GM18505 (cell line): ENCODE measurements at regions not wholly inside any gene's neighbourhood (a gene's known extent, or its start where the extent isn't known, plus 50 kb on each side); places are given as distances from the start of the nearest gene placed in this dataset.
"Not testable (repeated sequence)": the region's sequence is repeated elsewhere in the genome, so short reads cannot be mapped to it uniquely, and the experiment has no call there.

Experiments used
- ATAC-seq: cut with Tn5 transposase; IDR thresholded peaks from one replicate; pipeline ENCODE4 v1.9.1; 2021; ENCODE audit not compliant: unreplicated experiment
- POLR2A ChIP-seq: IDR thresholded peaks from 4 replicates; pipeline ENCODE4 v1.6.1; 2011; ENCODE audit warnings: borderline replicate concordance; ENCODE audit not compliant: insufficient read depth, insufficient read length; ENCODE audit errors: extremely low read depth

DNA sequence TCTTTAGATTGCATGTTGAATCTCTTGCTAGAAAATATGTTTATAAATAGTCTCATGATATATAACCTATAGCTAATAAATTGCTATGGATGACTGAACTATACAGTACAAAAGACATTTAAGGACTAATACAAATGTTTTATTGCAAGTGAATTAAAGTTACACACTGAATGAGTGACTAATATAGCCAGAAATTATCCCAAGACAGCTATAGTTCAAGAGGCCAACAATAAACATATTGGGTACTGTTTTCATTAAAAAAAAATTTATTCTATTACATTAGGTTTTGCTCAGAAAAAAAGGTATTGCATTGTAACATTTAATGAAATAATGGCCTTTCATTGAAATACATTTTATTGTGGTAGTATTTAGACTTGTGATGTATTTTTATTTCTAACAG is 819.1 kb downstream of the TRIML1 start:
- no peak for ATAC-seq
- TF ChIP-seq POLR2A = no peak

DNA sequence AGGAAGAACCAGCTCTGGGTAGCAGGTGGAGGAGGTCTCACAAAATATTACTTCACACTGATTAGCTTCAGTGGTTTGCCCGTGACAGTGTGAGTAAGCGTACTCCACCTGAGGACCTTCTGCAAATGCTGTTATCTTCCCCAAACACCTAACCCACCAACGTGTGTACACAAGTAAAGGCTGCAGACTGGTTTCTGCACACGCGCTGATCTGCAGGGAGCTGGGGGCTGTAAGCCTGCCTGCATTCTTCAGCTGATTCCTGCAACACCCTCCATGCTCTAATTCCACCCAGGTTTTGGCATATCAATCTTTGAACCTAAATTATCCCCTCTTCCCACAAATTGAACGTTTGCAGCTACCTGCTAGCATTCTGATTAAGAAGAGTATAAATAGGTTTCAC is 820.2 kb downstream of the TRIML1 start:
- TF ChIP-seq POLR2A = no peak
- ATAC-seq = no peak

DNA sequence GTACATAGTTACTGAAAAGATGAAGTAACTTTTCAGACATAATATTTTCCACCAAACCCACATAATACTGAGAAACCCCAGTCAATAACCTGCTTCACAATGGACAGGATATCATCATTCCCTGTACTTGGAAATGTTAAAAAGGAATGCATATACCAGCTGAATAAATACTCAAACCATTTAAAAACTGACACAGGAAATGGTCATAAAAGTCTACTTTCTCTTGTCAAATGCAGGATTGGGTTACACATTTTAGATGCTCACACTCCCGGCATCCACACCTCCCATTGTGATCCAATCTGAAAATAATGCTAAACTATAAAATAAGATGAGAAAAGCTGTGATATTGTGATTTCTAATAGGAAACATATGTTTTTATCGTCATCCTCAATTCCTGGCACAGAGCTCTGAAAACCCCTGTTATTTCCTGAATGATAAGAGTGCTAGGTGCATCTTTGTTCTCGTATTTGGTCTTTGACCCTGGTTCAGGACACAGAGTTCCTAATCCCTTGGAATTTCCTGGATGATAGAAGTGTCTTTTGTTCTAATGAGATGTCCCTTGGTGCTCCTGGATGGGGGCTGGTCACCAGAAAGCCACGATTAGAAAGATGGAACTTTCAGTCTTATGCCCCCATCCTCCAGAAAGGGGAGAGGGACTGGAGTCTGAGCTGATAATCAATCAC is 821.3 kb downstream of the TRIML1 start:
- ATAC-seq = no peak
- TF ChIP-seq POLR2A = no peak

GRCh38 chr4:188971125-188971524 is 831.9 kb downstream of the TRIML1 start:
- TF ChIP-seq POLR2A = no peak
- ATAC-seq = no peak

DNA sequence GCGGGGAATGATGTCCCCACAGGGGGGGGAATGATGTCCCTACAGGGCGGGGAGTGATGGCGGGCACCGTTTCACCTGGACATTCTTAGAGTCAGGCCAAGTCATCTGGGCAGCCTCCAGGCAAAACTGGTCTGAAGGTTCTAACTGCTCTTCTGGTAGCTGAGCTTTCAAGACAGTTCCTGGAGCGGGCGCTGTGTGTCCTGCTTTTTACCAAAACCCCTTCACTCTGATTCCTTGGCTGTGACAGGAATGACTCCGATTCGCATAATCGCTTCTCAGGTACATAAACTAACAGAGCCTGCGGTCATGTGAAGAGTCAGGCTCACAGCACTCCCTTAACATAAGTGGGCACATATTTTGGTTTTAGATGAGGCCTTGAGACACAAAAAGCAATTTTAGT is 836.0 kb downstream of the TRIML1 start:
- TF ChIP-seq POLR2A = no peak
- no peak for ATAC-seq

DNA sequence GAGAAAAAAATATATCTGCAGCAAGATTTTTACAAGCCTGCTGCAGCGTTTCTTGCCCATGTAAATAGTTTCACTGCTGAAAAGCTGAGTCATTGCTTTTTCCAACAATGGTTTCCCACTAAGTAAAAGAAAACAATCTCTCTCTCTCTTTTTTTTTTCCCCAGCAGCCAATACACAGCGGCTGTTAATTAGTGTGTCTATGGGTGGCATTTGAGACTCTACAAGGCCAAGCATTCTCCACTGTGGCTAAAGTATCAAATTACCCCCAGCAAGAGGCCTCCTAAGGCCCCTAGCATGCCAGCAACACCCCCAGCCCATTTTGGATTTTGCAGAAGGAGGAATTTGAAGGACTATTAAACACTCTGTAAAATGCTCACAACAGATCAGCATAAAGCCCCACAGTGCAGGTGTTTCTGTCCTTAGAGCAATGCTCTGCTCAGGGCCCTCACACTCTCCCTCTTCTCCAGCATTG is 837.4 kb downstream of the TRIML1 start:
- ATAC-seq = no peak
- no peak for TF ChIP-seq POLR2A

- ATAC-seq = not testable (repeated sequence)
Observed at GRCh38 chr4:188977232-188977631, 838.0 kb downstream of the TRIML1 start.

- no peak for ATAC-seq
- TF ChIP-seq POLR2A = no peak
Observed at GRCh38 chr4:188984518-188984917, 845.3 kb downstream of the TRIML1 start.

DNA sequence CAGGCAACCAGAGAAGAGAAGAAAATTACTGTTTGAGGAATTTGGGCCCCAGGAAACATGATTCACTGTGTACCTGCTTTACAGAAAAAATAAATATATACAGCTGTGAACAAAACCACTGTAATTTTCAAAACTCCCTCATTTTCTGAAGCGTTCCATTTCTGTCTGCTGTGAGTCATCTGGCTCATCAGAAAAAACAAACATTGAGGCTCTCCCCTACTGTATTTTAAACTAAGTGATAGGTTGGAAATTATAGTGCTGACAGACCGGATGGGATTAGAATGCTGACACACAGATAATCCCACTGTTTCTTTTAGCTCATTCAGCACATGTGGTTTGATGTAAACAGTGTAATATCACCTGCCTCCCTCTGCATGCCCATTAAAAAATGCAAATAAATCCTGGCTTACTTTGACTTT is 847.0 kb downstream of the TRIML1 start:
- no peak for TF ChIP-seq POLR2A
- ATAC-seq = no peak

DNA sequence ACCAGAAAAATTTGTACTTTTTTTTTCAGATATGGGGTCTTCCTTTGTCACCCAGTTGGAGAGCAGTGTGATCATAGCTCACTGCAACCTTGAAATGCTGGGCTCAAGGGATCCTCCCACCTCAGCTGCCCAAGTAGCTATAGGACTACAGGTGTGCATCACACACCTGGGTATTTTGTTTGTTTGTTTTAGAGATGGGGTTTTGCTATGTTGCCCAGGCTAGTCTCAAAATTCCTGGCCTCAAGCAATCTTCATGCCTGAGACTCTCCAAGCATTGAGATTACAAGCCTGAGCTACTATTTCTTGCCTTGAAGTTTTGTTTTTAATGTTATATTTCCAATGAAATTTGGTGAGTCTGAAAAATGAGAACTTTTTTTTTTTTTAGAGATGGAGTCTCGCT is 847.8 kb downstream of the TRIML1 start:
- no peak for ATAC-seq

DNA sequence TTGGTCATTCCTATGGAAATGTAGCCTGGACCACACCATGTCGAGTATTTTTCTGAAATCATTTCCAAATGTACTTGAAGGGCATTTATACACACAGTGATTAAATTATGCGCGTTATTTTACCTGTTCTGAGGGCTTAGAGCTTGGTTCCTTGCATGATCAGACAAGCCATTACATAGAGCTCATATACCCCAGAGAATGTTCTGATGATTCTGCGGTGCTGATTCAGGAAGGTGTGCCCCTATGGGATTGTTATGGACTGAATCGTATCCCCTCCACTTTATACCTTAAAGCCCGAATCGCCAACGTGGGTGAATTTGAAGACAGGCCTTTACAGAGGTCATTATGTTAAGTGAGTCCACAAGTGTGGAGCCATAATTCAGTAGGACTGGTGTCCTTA is 848.9 kb downstream of the TRIML1 start:
- no peak for ATAC-seq

More for the DNA sequence above, 847.8 kb downstream of the TRIML1 start:
- no peak for TF ChIP-seq POLR2A

DNA sequence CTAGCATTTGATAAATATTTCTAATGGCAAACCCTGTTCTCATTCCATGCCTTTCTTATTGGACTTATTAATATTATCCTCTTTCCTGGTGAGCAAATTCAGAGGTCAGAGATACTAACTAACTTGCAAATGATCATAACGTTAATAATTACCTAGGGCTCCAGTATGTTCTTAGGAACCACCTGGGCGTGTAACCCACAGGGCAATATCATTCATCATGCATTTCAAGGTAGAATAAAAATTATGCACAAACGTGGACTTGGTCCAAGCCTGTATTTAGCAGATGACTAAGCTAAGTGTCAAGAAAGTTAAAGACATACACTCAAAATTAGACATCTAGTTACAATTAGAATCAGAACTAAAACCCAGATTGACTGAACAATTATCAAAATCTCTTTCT is 850.1 kb downstream of the TRIML1 start:
- ATAC-seq = no peak
- TF ChIP-seq POLR2A = no peak

More for the DNA sequence above, 848.9 kb downstream of the TRIML1 start:
- TF ChIP-seq POLR2A = no peak

DNA sequence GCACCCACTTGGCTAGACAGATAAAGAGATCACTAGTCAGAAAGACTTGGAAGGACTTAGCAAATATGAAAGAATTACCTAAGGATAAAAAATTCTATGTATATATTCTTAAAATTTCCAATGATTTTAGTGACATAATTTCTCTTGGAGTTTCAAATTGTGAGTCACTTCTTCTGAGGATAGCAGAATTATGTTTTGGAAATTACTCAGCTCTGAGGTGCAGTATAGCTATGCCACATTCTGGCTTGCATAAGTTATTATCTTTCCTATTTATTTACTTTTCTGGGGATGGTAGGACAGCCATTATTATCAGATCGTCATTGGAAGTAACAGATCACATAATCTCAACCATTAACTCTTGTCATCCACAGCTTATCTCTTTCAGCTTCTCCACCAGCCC is 853.5 kb downstream of the TRIML1 start:
- ATAC-seq = no peak
- no peak for TF ChIP-seq POLR2A

GRCh38 chr4:188993871-188994270 is 854.6 kb downstream of the TRIML1 start:
- ATAC-seq = no peak
- TF ChIP-seq POLR2A = no peak
